ENCODE measurements at regions not wholly inside any gene's neighbourhood (a gene's known extent, or its start where the extent isn't known, plus 50 kb on each side); places are given as distances from the start of the nearest gene placed in this dataset.
A peak's percentile ranks its signal among the peaks of the same experiment; 100 is the strongest.
"Not testable (repeated sequence)": the region's sequence is repeated elsewhere in the genome, so short reads cannot be mapped to it uniquely, and the experiment has no call there.

DNA sequence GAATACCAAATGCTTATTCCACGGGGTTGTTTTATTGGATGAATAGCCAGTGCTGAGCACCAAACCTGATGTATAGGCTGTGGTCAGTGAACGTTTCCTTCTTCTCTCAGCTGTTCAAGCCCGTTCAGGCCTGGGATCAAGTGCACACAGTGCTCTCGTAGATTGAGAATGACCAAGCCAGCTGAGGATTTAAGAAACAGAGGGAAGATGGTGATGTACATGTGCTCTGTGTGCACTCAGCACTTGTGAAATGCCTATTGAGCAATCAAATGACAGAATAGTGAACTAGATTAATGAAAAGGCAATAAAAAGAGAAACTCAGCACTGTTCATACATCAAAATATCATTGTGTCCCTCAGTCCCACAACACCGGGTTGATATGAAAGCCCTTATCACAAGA, 302.5 kb downstream of the BMPER start:
- DNase-seq (ENCODE audit: low read depth, low spot score), result no peak

DNA sequence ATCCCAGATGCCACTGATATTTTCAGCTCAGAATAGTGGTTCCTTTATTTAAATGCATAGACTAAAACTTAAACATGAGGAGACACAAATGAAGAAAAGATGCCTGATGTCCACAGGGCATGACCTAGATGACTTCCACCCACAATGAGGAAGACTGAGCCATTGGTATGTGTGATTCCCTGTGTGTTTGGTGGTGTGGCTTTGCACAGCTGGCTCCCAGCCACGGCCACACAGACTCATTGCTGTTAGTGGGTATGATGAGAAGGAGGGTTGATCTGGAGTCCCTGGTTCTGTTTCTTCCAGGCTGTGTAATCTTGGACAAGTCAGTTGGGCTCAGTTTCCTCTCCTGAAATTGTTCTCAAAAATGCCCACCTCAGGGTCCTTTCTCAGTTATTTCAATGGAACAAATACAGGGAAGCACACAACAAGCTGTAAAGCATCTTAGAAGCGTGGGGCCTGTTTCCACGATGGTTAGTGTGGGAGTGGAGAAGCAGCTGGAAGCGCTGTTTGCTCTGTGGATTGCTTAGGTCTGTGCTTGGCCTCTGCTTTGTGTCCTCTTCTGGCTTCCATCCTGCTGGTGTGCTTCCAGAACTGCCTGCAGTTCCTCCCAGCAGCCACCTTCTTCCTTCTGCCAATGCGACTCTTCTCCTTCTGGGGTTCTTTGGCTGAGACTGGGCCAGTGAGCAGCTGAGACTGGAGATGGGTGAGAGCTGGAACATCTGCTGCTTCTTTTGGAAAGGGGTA, 303.7 kb downstream of the BMPER start:
- DNase-seq (ENCODE audit: low read depth, low spot score), result no peak

GRCh38 chr7:34211018-34211417, 305.7 kb downstream of the BMPER start:
- DNase-seq (ENCODE audit: low read depth, low spot score), result no peak

DNA sequence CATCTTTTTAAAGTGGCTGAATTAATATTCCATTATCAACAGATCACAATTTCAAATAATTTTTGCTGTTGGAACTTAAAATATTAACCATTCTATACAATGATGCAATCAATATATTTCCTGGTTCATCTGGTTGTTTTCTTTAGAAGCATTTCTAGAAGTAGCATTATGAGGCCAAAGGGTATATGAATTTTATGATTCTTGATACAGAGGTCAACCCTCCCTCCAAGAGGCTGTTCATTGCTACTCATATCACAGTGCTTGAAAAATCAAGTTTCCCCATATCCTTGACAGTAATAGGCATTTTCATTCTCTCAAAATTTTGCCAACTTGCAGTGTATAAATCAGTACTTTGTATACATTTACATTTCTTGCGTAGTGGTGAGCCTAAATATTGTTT, 312.6 kb downstream of the BMPER start:
- no peak for DNase-seq (ENCODE audit: low read depth, low spot score)

GRCh38 chr7:34219153-34219718, 313.9 kb downstream of the BMPER start:
- no peak for DNase-seq (ENCODE audit: low read depth, low spot score)

DNA sequence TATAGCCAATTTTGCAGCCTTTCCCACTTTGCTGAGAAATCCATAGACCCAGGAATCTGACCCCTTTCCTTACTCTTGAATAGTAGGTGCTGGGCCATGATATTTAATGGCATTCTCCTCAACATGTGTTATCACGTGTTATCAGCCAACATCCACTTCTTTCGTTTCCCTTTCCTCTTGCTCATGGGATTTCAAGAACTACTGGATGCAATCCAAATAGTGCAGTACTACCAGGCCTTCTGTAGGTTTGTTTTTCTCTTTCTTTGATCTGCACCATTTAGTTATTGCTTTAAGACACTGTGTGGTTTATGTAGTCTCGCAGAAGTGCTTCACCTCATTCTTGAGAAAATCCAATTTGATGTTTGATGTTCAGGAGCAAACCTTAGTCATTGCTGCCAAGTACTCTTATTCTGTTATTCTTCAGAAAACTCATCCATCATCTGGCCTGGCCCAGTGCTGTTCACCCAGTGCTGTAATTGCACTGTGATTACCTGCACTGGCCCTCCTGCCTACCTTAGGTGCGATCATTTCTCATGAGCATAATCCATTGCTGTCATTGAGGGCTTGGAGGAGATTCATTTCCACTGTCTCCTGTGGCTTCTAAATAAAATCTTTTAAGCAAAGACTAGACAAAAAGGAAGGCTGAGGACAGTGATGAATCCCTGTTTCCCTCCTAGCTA, 315.3 kb downstream of the BMPER start:
- no peak for DNase-seq (ENCODE audit: low read depth, low spot score)

GRCh38 chr7:34222316-34222715, 317.0 kb downstream of the BMPER start:
- DNase-seq (ENCODE audit: low read depth, low spot score), result no peak

- no peak for DNase-seq (ENCODE audit: low read depth, low spot score)
These were observed 317.4 kb downstream of the BMPER start for GRCh38 chr7:34222722-34223121.

DNA sequence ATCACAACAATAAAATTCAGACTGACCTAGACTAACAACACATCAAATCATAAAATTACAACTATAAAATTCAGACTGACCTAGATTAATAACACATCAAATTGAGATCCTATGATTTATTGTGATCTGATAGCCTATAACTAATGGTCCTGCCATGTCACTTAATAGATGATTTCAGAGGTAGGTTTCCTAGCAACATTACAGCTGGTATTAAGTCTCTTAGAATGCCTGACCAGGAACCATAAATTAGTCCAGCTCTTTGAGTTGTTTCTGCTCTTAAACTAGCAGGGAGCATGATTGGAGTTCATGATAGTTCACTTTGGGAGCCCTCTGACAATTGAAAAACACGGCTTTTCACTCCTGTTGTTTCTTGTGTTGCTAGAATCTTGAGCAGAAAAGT, 318.9 kb downstream of the BMPER start:
- no peak for DNase-seq (ENCODE audit: low read depth, low spot score)

- DNase-seq (ENCODE audit: low read depth, low spot score), result no peak
These were observed 319.9 kb downstream of the BMPER start for GRCh38 chr7:34225193-34225592.

DNA sequence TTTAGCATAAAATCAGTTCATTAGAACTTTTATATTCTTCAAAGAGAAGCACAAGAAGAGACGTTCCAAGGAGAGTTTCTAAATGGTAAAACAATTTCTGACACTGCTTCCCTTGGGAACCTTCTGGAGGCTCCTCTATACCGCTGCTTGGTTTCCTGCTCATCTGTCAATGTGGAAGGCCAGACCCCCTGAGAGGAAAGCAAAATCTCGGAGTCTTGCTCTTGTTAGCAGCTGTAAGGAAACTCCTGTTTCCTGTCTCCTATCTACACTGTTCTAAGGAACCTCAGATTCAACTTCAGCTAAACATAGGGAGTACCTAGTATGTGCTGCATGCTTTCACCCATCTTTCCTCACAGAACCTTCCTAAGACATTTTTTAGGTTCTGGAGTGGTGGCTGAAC, 322.2 kb downstream of the BMPER start:
- DNase-seq (ENCODE audit: low read depth, low spot score), result no peak

DNA sequence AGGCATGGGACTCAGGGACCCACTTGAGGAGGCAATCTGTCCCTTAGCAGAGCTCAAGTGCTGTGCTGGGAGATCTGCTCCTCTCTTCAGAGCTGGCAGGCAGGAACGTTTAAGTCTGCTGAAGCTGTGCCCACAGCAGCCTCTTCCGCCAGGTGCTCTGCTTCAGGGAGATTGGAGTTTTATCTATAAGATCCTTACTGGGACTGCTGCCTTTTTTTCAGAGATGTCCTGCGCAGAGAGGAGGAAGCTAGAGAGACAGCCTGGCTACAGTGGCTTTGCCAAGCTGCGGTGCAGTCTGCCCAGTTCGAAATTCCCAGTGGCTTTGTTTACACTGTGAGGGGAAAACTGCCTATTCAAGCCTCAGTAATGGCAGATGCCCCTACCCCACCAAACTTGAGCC, 329.8 kb downstream of the BMPER start:
- DNase-seq (ENCODE audit: low read depth, low spot score), result not testable (repeated sequence)

DNA sequence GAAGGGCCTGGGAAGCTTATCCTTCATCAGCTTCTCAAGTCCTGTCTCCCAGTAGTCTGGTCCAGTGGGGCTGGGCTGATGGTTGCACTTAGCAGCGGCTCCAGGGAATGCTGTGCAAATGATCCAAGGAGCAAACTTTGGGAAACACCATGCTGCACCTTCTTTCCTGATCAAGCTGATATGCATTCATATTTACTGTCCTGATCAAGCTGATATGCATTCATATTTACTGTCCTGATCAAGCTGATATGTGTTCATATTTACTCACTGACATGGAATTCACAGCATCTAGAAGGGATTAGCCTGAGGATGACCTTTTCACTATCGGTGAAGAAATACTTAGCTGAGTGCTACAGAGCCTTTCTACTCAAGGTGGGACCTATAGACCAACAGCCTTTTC, 330.7 kb downstream of the BMPER start:
- DNase-seq (ENCODE audit: low read depth, low spot score), result no peak

DNA sequence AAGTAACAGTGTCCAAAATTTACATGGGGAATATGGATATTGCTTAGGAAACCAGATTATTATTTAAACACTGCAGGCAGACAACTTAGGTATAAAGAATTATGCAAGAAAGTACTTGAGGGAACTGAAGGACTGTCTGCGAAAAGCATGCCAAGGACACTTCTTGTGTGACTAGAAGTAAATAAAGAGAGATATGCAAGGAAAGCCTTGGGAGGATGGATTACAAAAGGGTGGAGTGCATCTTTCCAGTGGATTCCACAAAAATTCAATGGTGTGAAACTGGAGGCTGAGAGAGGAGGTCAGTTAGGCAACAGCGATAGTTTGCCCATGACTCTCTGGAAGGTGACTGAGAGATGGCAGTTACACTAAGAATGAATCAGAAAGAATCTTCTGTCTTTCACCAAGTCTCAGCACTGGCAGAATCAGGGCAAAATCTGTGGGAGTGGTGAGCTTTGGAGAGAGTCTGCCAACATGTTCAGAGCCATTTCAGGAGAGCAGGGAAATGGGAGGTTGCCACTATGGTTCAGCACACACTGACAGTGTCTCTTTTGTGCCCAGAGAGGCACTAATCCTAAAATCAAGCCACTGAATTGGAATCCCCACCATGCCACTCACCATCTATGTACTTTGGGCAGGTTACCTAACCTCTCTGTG, 331.6 kb downstream of the BMPER start:
- no peak for DNase-seq (ENCODE audit: low read depth, low spot score)

DNA sequence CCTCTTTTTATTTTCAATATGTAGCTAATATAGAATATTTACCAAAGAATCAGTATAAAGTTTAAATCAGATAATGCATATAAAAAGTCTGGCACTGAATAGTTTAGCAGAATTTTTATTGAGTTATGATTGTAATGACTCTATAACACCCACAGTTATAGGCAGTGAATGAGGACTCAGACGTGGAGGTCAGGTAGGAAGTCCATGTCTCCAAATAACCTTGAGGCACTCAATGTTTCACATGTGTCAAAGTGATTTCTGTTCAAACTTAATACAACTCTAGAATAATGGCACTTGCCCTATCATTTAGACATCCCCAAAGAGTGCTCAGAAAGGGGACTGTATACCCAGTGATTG, 332.1 kb downstream of the BMPER start:
- no peak for DNase-seq (ENCODE audit: low read depth, low spot score)

DNA sequence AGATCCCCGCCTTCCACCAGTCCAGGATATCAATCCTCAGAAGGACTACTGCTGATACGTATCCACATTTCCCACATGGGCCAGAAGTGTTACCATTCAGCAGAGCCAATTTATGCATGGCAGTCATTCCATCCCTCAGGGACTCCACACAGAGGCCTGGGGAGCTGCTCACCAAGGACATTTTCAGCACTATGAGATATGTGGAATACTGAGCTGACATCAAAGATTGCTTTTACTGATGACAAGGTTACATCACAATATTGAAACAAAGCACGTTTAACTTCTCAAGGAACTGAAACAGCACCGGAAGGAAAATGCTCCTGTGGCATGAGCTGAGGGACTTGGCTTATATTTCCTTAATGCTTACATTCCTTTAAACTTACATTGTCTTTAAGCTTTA, 335.1 kb downstream of the BMPER start:
- DNase-seq (ENCODE audit: low read depth, low spot score), result no peak

DNA sequence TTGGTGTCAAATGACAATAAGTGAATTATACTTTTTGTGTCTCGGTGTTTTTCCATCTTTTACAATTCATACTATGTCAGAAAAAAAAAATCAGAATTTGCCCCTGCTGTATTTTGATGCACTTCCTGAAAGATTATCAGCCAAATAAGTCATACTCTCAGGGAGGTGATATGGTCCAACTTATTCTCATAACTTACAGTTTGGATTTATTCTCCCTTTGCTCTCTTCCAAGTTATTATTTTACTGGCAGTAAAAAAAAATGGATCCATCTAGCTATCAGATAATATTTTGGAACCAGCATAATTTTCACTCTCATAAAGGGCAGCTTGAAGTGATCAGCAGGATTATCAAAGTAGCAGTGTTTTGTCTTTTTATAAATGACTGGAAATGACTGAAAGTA, 337.1 kb downstream of the BMPER start:
- no peak for DNase-seq (ENCODE audit: low read depth, low spot score)

DNA sequence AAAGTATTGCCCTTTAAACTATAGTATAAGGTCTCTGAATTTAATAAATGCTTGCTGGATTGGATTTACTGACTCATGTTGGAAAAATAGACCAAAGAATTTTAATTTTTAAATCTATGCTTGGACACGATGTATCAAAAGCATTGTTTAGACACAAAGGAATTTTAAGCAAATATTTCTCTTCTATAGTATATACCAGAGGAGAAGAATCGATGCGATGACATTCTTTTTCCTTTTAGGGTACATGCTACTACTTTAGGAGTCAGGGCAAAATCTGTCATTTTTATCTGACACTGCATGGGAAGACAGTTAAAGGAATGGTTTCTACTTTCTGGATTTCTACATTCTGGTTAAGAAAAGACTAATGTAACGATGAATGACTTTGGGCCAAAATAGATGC, 339.9 kb downstream of the BMPER start:
- no peak for DNase-seq (ENCODE audit: low read depth, low spot score)

GRCh38 chr7:34247468-34247867, 342.1 kb downstream of the BMPER start:
- DNase-seq (ENCODE audit: low read depth, low spot score), result no peak

DNA sequence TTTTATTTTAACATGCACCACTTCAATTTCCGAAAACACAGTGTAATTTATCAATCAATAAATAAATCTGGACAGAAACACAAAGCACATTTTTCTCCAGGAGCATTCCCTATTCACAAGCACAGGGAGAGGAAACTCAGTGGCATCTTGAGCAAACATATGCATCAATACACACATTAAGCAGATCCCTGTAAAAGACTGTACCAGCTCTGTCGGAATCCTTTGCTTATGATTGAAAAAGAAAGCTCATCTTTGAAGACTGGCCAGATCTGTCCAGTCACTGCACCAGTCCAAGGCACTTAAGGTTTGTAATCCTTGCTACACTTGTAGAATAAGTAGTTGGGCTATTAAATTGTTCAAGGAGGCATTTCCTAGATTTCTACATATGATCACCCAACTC, 343.9 kb downstream of the BMPER start:
- no peak for DNase-seq (ENCODE audit: low read depth, low spot score)

DNA sequence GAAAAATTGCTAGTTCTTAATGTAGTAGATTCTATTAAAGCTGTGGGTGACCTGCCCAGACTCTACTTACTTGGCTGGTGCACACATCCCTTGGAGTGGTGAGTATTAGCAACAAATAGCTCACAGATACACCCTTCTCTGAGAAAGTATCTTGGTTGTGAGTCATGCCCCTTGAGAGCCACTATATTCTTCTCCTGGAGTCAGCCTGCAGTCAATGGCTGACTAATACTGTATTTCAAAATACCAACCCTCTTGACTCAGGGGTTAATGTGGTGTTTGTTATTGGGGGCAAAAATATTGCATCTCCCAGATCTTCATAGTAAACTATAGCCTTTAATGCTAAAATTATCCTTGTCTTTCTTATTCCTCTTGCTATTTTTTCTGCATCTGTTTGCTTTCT, 354.9 kb downstream of the BMPER start:
- peak; percentile 37 for DNase-seq (ENCODE audit: low read depth, low spot score)

DNA sequence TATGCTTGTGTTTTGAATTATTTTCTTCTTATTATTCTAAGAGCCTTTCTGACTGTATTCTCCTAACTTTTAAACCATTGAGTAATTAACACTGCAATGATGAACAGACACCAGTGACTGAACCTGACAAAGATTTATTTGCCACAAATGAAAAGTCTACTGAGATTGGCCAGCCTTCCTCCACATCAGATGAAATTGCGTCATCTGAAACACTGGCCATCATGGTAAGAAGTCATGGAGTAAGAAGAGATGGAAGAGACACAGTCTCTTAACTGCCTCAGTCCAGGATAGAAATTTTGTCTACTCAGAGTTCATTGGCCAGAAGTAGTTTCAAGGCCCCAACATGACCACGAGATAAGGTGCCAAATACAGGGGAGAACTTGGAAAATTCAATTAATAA, 357.8 kb downstream of the BMPER start:
- no peak for DNase-seq (ENCODE audit: low read depth, low spot score)

DNA sequence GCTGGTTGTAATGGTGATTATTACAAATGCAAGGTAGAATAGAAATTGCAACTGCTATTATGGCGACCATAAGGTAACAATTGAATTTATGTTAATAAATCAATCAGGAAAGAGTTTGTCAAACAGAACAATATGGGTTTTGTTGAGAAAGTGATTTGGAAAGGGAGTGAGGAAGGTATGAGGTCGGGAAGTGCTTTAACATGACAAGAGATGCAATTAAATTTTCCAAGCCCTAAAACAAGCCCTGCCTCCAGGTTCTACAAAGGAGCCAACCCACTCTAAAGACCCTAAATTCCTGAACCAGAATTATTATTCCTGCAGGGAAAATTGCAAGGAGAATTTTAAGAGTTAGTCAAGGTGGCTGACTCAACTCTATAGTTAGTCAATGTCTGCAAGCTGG, 363.7 kb downstream of the BMPER start:
- no peak for DNase-seq (ENCODE audit: low read depth, low spot score)

Measured in brain pericyte (primary cell).